ENCODE measurements at regions not wholly inside any gene's neighbourhood (a gene's known extent, or its start where the extent isn't known, plus 50 kb on each side); places are given as distances from the start of the nearest gene placed in this dataset.
"Not testable (repeated sequence)": the region's sequence is repeated elsewhere in the genome, so short reads cannot be mapped to it uniquely, and the experiment has no call there.

DNA sequence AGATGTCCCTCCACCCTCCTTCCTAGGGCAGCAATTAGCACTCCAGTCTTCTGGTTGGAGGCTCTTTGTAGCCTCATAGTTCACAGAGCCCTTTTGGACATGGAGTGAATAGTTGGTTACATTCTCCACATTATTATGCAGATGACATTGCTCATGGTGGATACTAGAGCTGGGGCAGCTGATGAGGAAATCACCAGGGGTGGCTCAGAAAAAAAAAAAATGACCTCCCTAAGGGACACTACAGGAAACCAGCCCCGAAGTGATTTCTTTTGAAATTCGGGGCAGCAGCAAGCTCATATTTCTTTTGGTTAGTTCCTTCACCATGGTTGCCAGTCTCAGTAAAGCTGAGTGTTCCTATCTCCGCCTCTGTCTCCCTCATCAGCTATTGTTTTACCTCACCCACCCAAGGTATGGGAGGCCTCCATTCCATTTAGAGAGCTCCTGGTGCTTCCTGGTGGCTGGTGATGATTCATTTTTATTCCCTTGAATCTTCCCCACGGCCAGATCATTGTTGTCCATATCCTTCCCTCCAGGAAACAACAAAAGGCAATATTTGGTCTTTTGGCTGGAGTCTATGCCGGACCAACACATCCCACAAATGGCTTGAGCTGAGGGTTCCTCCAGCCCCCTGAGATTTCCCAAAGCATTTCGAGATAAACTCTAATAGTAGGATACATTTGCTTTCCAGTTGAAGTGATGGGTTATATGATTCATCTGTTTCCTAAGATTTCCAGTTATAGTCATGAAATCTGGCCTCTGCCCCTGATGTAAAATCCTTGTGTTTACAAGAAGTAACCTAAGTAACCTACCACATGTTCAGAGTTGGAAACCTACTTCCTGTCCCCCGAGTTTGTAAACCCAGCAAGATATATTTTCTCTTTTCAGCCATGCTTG lies 56.2 kb upstream of the NID2 start:
- no peak for ATAC-seq (ENCODE audit: low read depth)
- no peak overlapping the region for H3K4me3 Mint-ChIP-seq
- peaks cover 2% of the 10 kb centered on the region for H3K9me3 Mint-ChIP-seq

DNA sequence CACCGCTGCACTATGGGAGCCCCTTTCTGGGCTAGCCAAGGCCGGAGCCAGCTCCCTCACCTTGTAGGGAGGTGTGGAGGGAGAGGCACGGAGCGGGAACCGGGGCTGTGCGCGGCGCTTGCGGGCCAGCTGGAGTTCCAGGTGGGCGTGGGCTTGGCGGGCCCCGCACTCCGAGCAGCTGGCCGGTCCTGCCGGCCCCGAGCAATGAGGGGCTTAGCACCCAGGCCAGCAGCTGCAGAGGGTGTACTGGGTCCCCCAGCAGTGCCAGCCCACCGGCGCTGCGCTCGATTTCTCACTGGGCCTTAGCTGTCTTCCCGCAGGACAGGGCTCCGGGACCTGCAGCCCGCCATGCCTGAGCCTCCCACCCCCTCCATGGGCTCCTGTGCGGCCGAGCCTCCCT lies 53.3 kb upstream of the NID2 start:
- H3K4me1 Mint-ChIP-seq; H3K4me3 Mint-ChIP-seq; H3K27ac Mint-ChIP-seq; ATAC-seq (ENCODE audit: low read depth); POLR2A ChIA-PET; DNase-seq; CTCF ChIA-PET; H3K27me3 Mint-ChIP-seq; H3K36me3 Mint-ChIP-seq (ENCODE audit: low read depth); intact Hi-C loops (cut with micrococcal nuclease); H3K9me3 Mint-ChIP-seq: not testable (repeated sequence)

More for the DNA sequence above, 56.2 kb upstream of the NID2 start:
- ChIA-PET POLR2A (interaction anchor here (0.7 kb wide), 1 partner anchor 876 kb away, joined by 4 read pairs; no protein-coding TSS in a partner anchor), CTCF (no interaction called here)
- no peak overlapping the region for H3K27ac Mint-ChIP-seq
- H3K36me3 Mint-ChIP-seq (ENCODE audit: low read depth): no peaks in the 10 kb centered on the region
- intact Hi-C loops (cut with micrococcal nuclease): no loop called here
- peaks cover 11% of the 10 kb centered on the region for H3K4me1 Mint-ChIP-seq
- TF ChIP-seq, protein P1, sequence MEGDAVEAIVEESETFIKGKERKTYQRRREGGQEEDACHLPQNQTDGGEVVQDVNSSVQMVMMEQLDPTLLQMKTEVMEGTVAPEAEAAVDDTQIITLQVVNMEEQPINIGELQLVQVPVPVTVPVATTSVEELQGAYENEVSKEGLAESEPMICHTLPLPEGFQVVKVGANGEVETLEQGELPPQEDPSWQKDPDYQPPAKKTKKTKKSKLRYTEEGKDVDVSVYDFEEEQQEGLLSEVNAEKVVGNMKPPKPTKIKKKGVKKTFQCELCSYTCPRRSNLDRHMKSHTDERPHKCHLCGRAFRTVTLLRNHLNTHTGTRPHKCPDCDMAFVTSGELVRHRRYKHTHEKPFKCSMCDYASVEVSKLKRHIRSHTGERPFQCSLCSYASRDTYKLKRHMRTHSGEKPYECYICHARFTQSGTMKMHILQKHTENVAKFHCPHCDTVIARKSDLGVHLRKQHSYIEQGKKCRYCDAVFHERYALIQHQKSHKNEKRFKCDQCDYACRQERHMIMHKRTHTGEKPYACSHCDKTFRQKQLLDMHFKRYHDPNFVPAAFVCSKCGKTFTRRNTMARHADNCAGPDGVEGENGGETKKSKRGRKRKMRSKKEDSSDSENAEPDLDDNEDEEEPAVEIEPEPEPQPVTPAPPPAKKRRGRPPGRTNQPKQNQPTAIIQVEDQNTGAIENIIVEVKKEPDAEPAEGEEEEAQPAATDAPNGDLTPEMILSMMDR (IDR thresholded peaks at IDR 0.05): no peak
- DNase-seq: no peak
- H3K27me3 Mint-ChIP-seq: peaks cover 5% of the 10 kb centered on the region

DNA sequence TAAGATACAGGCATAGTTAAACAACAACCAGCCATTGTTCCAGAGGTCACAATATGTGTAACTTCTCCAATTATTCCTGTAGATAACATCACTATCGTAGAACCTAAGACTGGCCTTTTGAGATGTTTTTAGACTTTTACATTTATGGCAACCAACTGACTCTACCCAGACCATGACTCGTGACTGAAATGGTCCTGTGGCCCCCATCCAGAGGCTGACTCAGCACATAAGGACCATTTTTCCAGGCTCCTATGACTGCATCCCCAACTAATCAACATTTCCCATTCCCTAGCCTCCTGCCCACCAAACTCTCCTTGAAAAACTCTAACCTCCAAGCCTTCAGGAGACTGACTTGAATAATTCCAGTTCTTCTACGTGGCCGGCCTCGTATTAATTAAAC lies 52.6 kb upstream of the NID2 start:
- Mint-ChIP-seq H3K9me3 (no peaks in the 10 kb centered on the region), H3K4me3 (no peak overlapping the region), H3K27ac (no peak overlapping the region), H3K4me1 (peaks cover 9% of the 10 kb centered on the region), H3K36me3 (ENCODE audit: low read depth) (no peaks in the 10 kb centered on the region), H3K27me3 (peaks cover 5% of the 10 kb centered on the region)
- DNase-seq (no peak), ATAC-seq (ENCODE audit: low read depth) (no peak)
- ChIA-PET POLR2A (no interaction called here), CTCF (no interaction called here)
- intact Hi-C loops (cut with micrococcal nuclease): no loop called here
- TF ChIP-seq, protein P1 (IDR thresholded peaks at IDR 0.05): no peak

DNA sequence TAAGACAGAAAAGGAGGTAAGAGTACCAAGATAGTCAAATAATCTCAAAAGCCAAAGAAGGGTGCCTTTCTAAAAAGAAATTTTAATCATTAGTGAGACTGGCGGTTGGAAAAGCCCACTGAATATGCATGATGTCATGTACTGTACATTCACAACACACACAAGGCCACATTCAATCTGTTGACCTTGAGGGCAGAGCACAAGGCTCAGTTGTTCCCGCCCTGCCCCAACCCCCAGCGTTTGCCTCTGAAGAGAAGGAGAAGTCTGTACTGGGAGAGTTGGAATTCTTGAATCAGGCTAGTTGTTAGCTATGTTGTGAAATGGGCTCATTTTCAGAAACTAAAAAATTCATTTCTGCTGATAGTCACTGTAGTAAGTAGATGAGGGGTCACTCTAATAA lies 50.2 kb upstream of the NID2 start:
- no peaks in the 10 kb centered on the region for H3K27me3 Mint-ChIP-seq
- CTCF ChIA-PET: no interaction called here
- H3K4me1 Mint-ChIP-seq: peaks cover 4% of the 10 kb centered on the region
- no peak overlapping the region for H3K4me3 Mint-ChIP-seq
- no peaks in the 10 kb centered on the region for H3K9me3 Mint-ChIP-seq
- POLR2A ChIA-PET: no interaction called here
- ATAC-seq (ENCODE audit: low read depth): no peak
- no peak overlapping the region for H3K27ac Mint-ChIP-seq
- TF ChIP-seq, protein P1 (IDR thresholded peaks at IDR 0.05): no peak
- no peak for DNase-seq
- H3K36me3 Mint-ChIP-seq (ENCODE audit: low read depth): no peaks in the 10 kb centered on the region
- intact Hi-C loops (cut with micrococcal nuclease): no loop called here
